ENCODE measurements at regions not wholly inside any gene's neighbourhood (a gene's known extent, or its start where the extent isn't known, plus 50 kb on each side); places are given as distances from the start of the nearest gene placed in this dataset.

DNA sequence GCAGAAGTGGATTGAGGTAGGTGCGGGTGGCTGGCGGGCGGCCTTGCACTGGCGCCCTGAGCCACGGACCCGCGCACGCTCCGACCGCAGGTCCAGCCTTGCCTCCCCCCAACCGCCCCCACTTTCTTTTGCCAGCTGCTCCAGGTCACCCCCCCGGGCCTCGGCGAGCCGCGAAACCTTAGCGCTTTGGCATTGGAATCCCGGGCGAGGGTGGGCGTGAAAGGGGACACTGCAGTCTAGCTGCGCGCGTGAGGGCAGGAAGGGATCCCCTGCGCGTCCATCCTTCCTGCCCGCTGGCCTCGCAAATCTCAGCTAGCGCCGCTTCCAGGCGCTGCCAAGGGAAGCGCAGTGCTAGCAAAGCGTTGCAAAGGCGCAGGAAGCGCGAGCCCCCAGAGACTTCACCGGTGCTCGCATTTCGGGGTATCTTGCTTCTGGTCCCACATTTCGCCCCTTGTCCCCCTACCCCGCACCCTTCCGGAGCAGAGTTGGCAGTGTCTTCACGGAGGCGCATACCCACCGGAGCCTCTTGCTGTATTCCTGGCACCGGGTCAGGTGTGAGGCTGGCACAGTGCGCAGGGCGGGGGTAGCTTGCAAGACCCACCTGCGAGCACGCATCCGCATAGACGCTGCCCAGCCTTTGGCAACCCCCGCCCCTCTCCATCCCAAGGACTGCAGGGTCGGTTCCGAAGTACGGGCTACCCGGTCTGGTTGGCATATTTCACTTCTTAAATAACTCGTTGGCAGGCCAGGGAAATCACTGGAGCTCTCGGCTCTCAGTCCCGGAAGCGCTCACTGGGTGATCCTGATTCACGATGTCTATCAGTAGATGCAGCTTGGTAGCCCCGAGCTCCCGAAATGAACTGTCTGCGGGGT is 104.4 kb downstream of the UCHL1 start (continued):
- no peak for TF ChIP-seq SMC3 (IDR thresholded peaks at IDR 0.05; ENCODE audit: low read depth, low read length)

DNA sequence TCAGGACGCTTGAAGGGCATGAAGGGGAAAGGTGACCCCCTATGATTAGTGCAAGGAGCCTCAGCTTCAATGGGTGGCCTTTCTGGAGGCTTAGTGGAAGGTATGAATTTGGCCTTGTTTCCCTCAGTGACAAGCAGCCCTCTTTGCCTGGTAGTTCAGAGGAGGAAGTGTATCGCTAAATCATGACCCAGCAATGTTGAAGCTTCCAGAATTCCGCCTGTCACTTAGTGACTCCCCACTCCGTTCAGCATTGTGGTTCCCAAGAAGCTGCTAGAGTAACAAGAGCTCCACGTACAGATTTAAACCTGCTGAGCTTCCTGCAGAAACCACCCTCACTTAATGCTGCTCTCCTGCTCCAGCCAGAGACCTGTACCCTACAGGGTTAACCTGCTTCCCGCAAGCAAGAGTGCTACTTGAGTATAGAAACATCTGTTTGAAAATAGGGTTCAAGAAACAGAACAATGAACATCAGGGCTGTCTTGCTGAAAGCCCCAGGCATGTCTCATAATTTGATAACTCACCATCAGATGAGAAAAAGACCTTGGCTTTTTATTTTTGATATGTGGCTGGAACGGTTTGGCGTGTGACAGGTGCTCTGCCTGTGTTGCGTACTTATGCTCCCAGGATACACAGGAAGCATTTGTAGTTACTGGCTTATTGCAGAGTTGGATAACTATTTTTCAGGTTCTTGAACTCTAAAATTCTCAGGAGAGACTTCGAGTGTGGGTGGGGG is 105.2 kb downstream of the UCHL1 start:
- Histone ChIP-seq H3K4me3 (ENCODE audit: insufficient read depth, low read depth, low read length) (peak overlapping the region; percentile 63), H3K56ac (ENCODE audit: extremely low read depth, insufficient read depth, low read length) (no peak overlapping the region), H2AFZ (replicated peaks; ENCODE audit: low read length, poor library complexity) (peak overlapping the region; percentile 68), H3K27me3 (ENCODE audit: control insufficient read depth, insufficient read depth, low read length) (peaks cover 27% of the 10 kb centered on the region), H4K20me1 (ENCODE audit: insufficient read depth, low read length) (no peaks in the 10 kb centered on the region), H3K9me3 (ENCODE audit: control insufficient read depth, insufficient read depth, low read length) (no peaks in the 10 kb centered on the region), H4K5ac (ENCODE audit: low read depth, low read length) (no peak overlapping the region), H4K91ac (ENCODE audit: insufficient read depth, low read depth, low read length) (no peak overlapping the region), H4K8ac (ENCODE audit: low read depth in 2 of 2, low read length in 2 of 2) (no peak overlapping the region), H2AK5ac (ENCODE audit: low read depth, low read length) (no peak overlapping the region), H2BK120ac (ENCODE audit: low read depth, low read length) (no peak overlapping the region), H3K9me1 (ENCODE audit: insufficient read depth, low read length) (no peaks in the 10 kb centered on the region), H3K36me3 (ENCODE audit: control insufficient read depth, insufficient read depth, low read length) (no peaks in the 10 kb centered on the region), H3K9ac (ENCODE audit: low read depth, low read length) (no peak overlapping the region; the same call in 1 of the 2 replicates), H3K23ac (ENCODE audit: low read depth, low read length) (peak overlapping the region; percentile 59; the same call in 1 of the 2 replicates), H2BK5ac (ENCODE audit: low read depth, low read length, poor library complexity, severe bottlenecking) (no peak overlapping the region), H3K79me1 (ENCODE audit: low read depth in 1 of 2, low read length in 2 of 2) (no peaks in the 10 kb centered on the region), H3K4me1 (ENCODE audit: control insufficient read depth, insufficient read depth, low read length) (no peaks in the 10 kb centered on the region), H2BK15ac (ENCODE audit: low read depth, low read length) (no peak overlapping the region), H3K4ac (ENCODE audit: low read depth, low read length) (no peak overlapping the region), H3K4me2 (ENCODE audit: low read depth, low read length) (peak overlapping the region; percentile 61), H3K14ac (replicated peaks; ENCODE audit: low read depth, low read length) (no peak overlapping the region), H3K27ac (ENCODE audit: insufficient read depth, low read length) (no peak overlapping the region), H3K18ac (ENCODE audit: low read depth, low read length) (no peak overlapping the region), H2AK9ac (replicated peaks; ENCODE audit: low read depth, low read length, poor library complexity) (no peak overlapping the region), H2BK20ac (ENCODE audit: low read depth, low read length) (no peak overlapping the region)
- dilution Hi-C loops (cut with HindIII; ENCODE audit: low sequenced_read_pairs, unreplicated experiment) (no loop called here), in situ Hi-C loops (cut with MboI; ENCODE audit: low sequenced_read_pairs) (no loop called here), intact Hi-C loops (cut with micrococcal nuclease) (no loop called here)
- CTCF ChIA-PET, result no interaction called here
- TF ChIP-seq CHD1 (IDR thresholded peaks at IDR 0.05; ENCODE audit: low read depth, low read length), result no peak
- TF ChIP-seq FOS (IDR thresholded peaks at IDR 0.05; ENCODE audit: low read depth, low read length), result no peak
- TF ChIP-seq, protein P1, sequence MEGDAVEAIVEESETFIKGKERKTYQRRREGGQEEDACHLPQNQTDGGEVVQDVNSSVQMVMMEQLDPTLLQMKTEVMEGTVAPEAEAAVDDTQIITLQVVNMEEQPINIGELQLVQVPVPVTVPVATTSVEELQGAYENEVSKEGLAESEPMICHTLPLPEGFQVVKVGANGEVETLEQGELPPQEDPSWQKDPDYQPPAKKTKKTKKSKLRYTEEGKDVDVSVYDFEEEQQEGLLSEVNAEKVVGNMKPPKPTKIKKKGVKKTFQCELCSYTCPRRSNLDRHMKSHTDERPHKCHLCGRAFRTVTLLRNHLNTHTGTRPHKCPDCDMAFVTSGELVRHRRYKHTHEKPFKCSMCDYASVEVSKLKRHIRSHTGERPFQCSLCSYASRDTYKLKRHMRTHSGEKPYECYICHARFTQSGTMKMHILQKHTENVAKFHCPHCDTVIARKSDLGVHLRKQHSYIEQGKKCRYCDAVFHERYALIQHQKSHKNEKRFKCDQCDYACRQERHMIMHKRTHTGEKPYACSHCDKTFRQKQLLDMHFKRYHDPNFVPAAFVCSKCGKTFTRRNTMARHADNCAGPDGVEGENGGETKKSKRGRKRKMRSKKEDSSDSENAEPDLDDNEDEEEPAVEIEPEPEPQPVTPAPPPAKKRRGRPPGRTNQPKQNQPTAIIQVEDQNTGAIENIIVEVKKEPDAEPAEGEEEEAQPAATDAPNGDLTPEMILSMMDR (conservative IDR thresholded peaks at IDR 0.05; ENCODE audit: low read depth, low read length), result no peak
- no peak for TF ChIP-seq NFE2L2 (IDR thresholded peaks at IDR 0.05; ENCODE audit: low read depth, low read length)
- ATAC-seq (ENCODE audit: low read depth), result no peak
- no CpG with 5 or more reads among the region's 10 CpGs for WGBS, 2 experiments (ENCODE audit: extremely low coverage in 2 of 2, insufficient read length in 1 of 2)
- POLR2A ChIA-PET (ENCODE audit: unreplicated experiment), result no interaction called here
- no peak for DNase-seq
- no TSS peak for BruUV-seq (replicated peaks)

All from IMR-90 (cell line).